GM10266 (cell line): ENCODE measurements at regions not wholly inside any gene's neighbourhood (a gene's known extent, or its start where the extent isn't known, plus 50 kb on each side); places are given as distances from the start of the nearest gene placed in this dataset.

Experiments
- DNase-seq: peaks from one replicate; pipeline ENCODE4 v3.0.0; 2012; ENCODE audit errors: extremely low spot score
- CTCF ChIP-seq: IDR thresholded peaks from 2 replicates; pipeline ENCODE4 v1.5.1; 2012; ENCODE audit warnings: mild to moderate bottlenecking, low read depth; ENCODE audit not compliant: control insufficient read depth, insufficient read depth; ENCODE audit errors: missing control alignments

GRCh38 chr7:25552998-25553397 is 324.7 kb upstream of the NPVF start:
- no peak for DNase-seq
- TF ChIP-seq CTCF = no peak

- no peak for DNase-seq
- TF ChIP-seq CTCF = no peak
These were observed 325.4 kb upstream of the NPVF start for GRCh38 chr7:25553580-25554291.

- no peak for TF ChIP-seq CTCF
- DNase-seq = no peak
These were observed 329.2 kb upstream of the NPVF start for GRCh38 chr7:25557379-25557917.

- TF ChIP-seq CTCF = no peak
- DNase-seq = no peak
These were observed 329.6 kb upstream of the NPVF start for GRCh38 chr7:25557930-25558329.

GRCh38 chr7:25558605-25559004 is 330.3 kb upstream of the NPVF start:
- TF ChIP-seq CTCF = no peak
- DNase-seq = no peak

GRCh38 chr7:25559581-25560367 is 331.5 kb upstream of the NPVF start:
- no peak for DNase-seq
- no peak for TF ChIP-seq CTCF
